ENCODE measurements at regions not wholly inside any gene's neighbourhood (a gene's known extent, or its start where the extent isn't known, plus 50 kb on each side); places are given as distances from the start of the nearest gene placed in this dataset.

DNA sequence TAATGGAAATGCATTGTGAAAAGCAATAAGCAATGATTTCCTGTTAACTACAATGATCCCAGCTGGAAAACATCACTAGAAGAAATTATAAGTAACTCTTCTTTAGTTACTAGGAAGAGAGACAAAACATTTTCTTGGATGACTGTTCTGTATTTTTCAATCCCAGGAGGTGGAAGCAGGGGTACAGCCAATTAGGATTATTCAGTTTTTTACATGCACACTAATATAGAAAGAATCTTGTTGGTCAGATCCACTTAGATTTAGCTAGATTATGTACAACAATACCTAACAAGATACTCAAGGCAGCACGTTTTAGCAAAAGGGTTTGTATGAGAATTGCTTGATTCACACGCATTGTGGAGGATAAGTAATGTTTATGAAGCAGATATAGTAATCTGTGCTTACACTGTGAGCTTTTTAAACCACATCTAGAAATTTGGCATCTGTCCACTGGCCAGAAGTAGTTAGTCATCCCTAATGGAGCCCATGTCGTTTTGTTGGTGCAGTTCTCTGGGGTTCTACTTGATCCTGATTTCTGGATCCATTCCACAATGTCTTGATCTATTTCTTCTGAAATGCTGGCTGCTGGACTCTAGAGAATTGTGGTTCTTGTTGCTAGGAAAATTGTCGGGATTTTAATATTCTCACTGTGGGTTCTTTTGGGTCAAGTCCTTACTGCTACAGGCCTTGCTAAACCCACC lies 199.7 kb downstream of the ADCYAP1 start:
- H3K27me3 ChIP-seq (ENCODE audit: control insufficient read depth in 4 of 4, insufficient read depth in 4 of 4, low read length in 3 of 4) = no peaks in the 10 kb centered on the region
- H3K36me3 ChIP-seq (ENCODE audit: control insufficient read depth in 4 of 4, insufficient read depth in 3 of 4, low read depth in 1 of 4, low read length in 3 of 4) = no peaks in the 10 kb centered on the region
- H3K9me3 ChIP-seq (ENCODE audit: control insufficient read depth in 4 of 4, low read length in 3 of 4) = no peaks in the 10 kb centered on the region
- no peak overlapping the region for H3K27ac ChIP-seq (ENCODE audit: low read depth in 1 of 2, low read length in 2 of 2)
- TF ChIP-seq RAD21 (IDR thresholded peaks at IDR 0.05) = no peak
- H3K9ac ChIP-seq (ENCODE audit: low read depth in 1 of 2, low read length in 2 of 2) = no peak overlapping the region
- H3K4me1 ChIP-seq (ENCODE audit: control insufficient read depth in 4 of 4, insufficient read depth in 4 of 4, low read length in 3 of 4) = no peaks in the 10 kb centered on the region
- 65% methylated on average over 4 of the region's 4 CpGs for WGBS
- DNase-seq (ENCODE audit: low spot score) = no peak
- no peak overlapping the region for H3K4me3 ChIP-seq (ENCODE audit: low read depth in 1 of 3, low read length in 3 of 3)

GRCh38 chr18:1124495-1124894 lies 219.8 kb downstream of the ADCYAP1 start:
- DNase-seq (ENCODE audit: low spot score) = no peak
- WGBS = 90% methylated on average over 2 of the region's 2 CpGs
- no peaks in the 10 kb centered on the region for H3K27me3 ChIP-seq (ENCODE audit: control insufficient read depth in 4 of 4, insufficient read depth in 4 of 4, low read length in 3 of 4)
- H3K9me3 ChIP-seq (ENCODE audit: control insufficient read depth in 4 of 4, low read length in 3 of 4) = no peaks in the 10 kb centered on the region
- no peak for TF ChIP-seq RXRA (IDR thresholded peaks at IDR 0.05)
- TF ChIP-seq SP1 (IDR thresholded peaks at IDR 0.05) = no peak
- TF ChIP-seq CTCF (IDR thresholded peaks at IDR 0.05; ENCODE audit: low read depth, low read length, missing input control) = no peak
- no peak for TF ChIP-seq ATF3 (IDR thresholded peaks at IDR 0.05)
- no peak for TF ChIP-seq HNF4A (conservative IDR thresholded peaks at IDR 0.05)
- no peak for TF ChIP-seq YY1 (IDR thresholded peaks at IDR 0.05)
- TF ChIP-seq NR2F2 (IDR thresholded peaks at IDR 0.05) = no peak
- TF ChIP-seq JUND (IDR thresholded peaks at IDR 0.05) = no peak
- no peak for TF ChIP-seq TAF1 (conservative IDR thresholded peaks at IDR 0.05)
- no peak for TF ChIP-seq MAX (IDR thresholded peaks at IDR 0.05)
- TF ChIP-seq, protein P1, sequence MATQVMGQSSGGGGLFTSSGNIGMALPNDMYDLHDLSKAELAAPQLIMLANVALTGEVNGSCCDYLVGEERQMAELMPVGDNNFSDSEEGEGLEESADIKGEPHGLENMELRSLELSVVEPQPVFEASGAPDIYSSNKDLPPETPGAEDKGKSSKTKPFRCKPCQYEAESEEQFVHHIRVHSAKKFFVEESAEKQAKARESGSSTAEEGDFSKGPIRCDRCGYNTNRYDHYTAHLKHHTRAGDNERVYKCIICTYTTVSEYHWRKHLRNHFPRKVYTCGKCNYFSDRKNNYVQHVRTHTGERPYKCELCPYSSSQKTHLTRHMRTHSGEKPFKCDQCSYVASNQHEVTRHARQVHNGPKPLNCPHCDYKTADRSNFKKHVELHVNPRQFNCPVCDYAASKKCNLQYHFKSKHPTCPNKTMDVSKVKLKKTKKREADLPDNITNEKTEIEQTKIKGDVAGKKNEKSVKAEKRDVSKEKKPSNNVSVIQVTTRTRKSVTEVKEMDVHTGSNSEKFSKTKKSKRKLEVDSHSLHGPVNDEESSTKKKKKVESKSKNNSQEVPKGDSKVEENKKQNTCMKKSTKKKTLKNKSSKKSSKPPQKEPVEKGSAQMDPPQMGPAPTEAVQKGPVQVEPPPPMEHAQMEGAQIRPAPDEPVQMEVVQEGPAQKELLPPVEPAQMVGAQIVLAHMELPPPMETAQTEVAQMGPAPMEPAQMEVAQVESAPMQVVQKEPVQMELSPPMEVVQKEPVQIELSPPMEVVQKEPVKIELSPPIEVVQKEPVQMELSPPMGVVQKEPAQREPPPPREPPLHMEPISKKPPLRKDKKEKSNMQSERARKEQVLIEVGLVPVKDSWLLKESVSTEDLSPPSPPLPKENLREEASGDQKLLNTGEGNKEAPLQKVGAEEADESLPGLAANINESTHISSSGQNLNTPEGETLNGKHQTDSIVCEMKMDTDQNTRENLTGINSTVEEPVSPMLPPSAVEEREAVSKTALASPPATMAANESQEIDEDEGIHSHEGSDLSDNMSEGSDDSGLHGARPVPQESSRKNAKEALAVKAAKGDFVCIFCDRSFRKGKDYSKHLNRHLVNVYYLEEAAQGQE (IDR thresholded peaks at IDR 0.05) = no peak
- TF ChIP-seq RAD21 (IDR thresholded peaks at IDR 0.05) = no peak
- TF ChIP-seq, protein P2, sequence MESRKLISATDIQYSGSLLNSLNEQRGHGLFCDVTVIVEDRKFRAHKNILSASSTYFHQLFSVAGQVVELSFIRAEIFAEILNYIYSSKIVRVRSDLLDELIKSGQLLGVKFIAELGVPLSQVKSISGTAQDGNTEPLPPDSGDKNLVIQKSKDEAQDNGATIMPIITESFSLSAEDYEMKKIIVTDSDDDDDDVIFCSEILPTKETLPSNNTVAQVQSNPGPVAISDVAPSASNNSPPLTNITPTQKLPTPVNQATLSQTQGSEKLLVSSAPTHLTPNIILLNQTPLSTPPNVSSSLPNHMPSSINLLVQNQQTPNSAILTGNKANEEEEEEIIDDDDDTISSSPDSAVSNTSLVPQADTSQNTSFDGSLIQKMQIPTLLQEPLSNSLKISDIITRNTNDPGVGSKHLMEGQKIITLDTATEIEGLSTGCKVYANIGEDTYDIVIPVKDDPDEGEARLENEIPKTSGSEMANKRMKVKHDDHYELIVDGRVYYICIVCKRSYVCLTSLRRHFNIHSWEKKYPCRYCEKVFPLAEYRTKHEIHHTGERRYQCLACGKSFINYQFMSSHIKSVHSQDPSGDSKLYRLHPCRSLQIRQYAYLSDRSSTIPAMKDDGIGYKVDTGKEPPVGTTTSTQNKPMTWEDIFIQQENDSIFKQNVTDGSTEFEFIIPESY (IDR thresholded peaks at IDR 0.05) = no peak
- TF ChIP-seq FOXA2 (IDR thresholded peaks at IDR 0.05) = no peak
- no peaks in the 10 kb centered on the region for H3K36me3 ChIP-seq (ENCODE audit: control insufficient read depth in 4 of 4, insufficient read depth in 3 of 4, low read depth in 1 of 4, low read length in 3 of 4)
- H3K27ac ChIP-seq (ENCODE audit: low read depth in 1 of 2, low read length in 2 of 2) = no peak overlapping the region
- no peaks in the 10 kb centered on the region for H3K4me1 ChIP-seq (ENCODE audit: control insufficient read depth in 4 of 4, insufficient read depth in 4 of 4, low read length in 3 of 4)
- no peak overlapping the region for H3K4me3 ChIP-seq (ENCODE audit: low read depth in 1 of 3, low read length in 3 of 3)
- no peak overlapping the region for H3K9ac ChIP-seq (ENCODE audit: low read depth in 1 of 2, low read length in 2 of 2)
